NCI-H146 treated with DMSO at 0.1 percent for 48 hours (cell line): ENCODE measurements at regions not wholly inside any gene's neighbourhood (a gene's known extent, or its start where the extent isn't known, plus 50 kb on each side); places are given as distances from the start of the nearest gene placed in this dataset.

Experiments used
- DNase-seq: peaks from one replicate; lab custom pipeline; 2025; ENCODE audit not compliant: unreplicated experiment; lab: John Stamatoyannopoulos, UW

- no peak for DNase-seq
Measured at GRCh38 chr12:42976620-42977019, 387.1 kb upstream of the PRICKLE1 start.

GRCh38 chr12:42976122-42976521, 386.6 kb upstream of the PRICKLE1 start:
- no peak for DNase-seq

GRCh38 chr12:42969355-42969754, 379.8 kb upstream of the PRICKLE1 start:
- DNase-seq, result no peak

- no peak for DNase-seq
Measured at GRCh38 chr12:42968426-42968825, 378.9 kb upstream of the PRICKLE1 start.

GRCh38 chr12:42967850-42968249, 378.3 kb upstream of the PRICKLE1 start:
- no peak for DNase-seq

- no peak for DNase-seq
Measured at GRCh38 chr12:42963988-42964387, 374.4 kb upstream of the PRICKLE1 start.

GRCh38 chr12:42962384-42962783, 372.8 kb upstream of the PRICKLE1 start:
- no peak for DNase-seq

- no peak for DNase-seq
Measured at GRCh38 chr12:42961395-42961794, 371.8 kb upstream of the PRICKLE1 start.

GRCh38 chr12:42960087-42960527, 370.6 kb upstream of the PRICKLE1 start:
- no peak for DNase-seq

GRCh38 chr12:42958291-42958674, 368.7 kb upstream of the PRICKLE1 start:
- DNase-seq, result no peak

GRCh38 chr12:42957561-42958290, 368.2 kb upstream of the PRICKLE1 start:
- no peak for DNase-seq

GRCh38 chr12:42957136-42957535, 367.6 kb upstream of the PRICKLE1 start:
- no peak for DNase-seq

GRCh38 chr12:42953021-42953420, 363.5 kb upstream of the PRICKLE1 start:
- DNase-seq, result no peak

- no peak for DNase-seq
Measured at GRCh38 chr12:42946871-42947381, 357.4 kb upstream of the PRICKLE1 start.

GRCh38 chr12:42945927-42946326, 356.4 kb upstream of the PRICKLE1 start:
- no peak for DNase-seq

GRCh38 chr12:42944516-42944915, 355.0 kb upstream of the PRICKLE1 start:
- DNase-seq, result no peak

- no peak for DNase-seq
Measured at GRCh38 chr12:42936991-42937390, 347.4 kb upstream of the PRICKLE1 start.

GRCh38 chr12:42936260-42936659, 346.7 kb upstream of the PRICKLE1 start:
- no peak for DNase-seq

GRCh38 chr12:42935756-42936155, 346.2 kb upstream of the PRICKLE1 start:
- DNase-seq, result no peak

- DNase-seq, result no peak
Measured at GRCh38 chr12:42935090-42935489, 345.5 kb upstream of the PRICKLE1 start.

GRCh38 chr12:42933461-42934081, 344.0 kb upstream of the PRICKLE1 start:
- no peak for DNase-seq

GRCh38 chr12:42932936-42933335, 343.4 kb upstream of the PRICKLE1 start:
- DNase-seq, result no peak

GRCh38 chr12:42926232-42926631, 336.7 kb upstream of the PRICKLE1 start:
- DNase-seq, result no peak
